Ishikawa (cell line): ENCODE measurements at regions not wholly inside any gene's neighbourhood (a gene's known extent, or its start where the extent isn't known, plus 50 kb on each side); places are given as distances from the start of the nearest gene placed in this dataset.

Experiments
- CEBPB ChIP-seq: IDR thresholded peaks from 2 replicates; pipeline ENCODE4 v1.6.1; 2012
- CREB1 ChIP-seq: IDR thresholded peaks from 2 replicates; pipeline ENCODE4 v1.6.1; 2012; ENCODE audit warnings: low read depth
- EGR1 ChIP-seq: IDR thresholded peaks from 2 replicates; pipeline ENCODE4 v1.6.1; 2012
- EP300 ChIP-seq: IDR thresholded peaks from 2 replicates; pipeline ENCODE4 v1.6.1; 2012; ENCODE audit warnings: borderline replicate concordance
- FOXM1 ChIP-seq: IDR thresholded peaks from 2 replicates; pipeline ENCODE4 v1.6.1; 2012; ENCODE audit warnings: low read depth, borderline replicate concordance
- NFIC ChIP-seq: IDR thresholded peaks from 2 replicates; pipeline ENCODE4 v1.6.1; 2012
- RAD21 ChIP-seq: IDR thresholded peaks from 2 replicates; pipeline ENCODE4 v1.6.1; 2012; ENCODE audit warnings: low read depth
- TAF1 ChIP-seq: IDR thresholded peaks from 2 replicates; pipeline ENCODE4 v1.6.1; 2012; ENCODE audit warnings: low read depth, mild to moderate bottlenecking
- TCF12 ChIP-seq: IDR thresholded peaks from 2 replicates; pipeline ENCODE4 v1.6.1; 2012; ENCODE audit warnings: low read depth
- TEAD4 ChIP-seq: IDR thresholded peaks from 2 replicates; pipeline ENCODE4 v1.6.1; 2012
- YY1 ChIP-seq: IDR thresholded peaks from 2 replicates; pipeline ENCODE4 v1.6.1; 2012; ENCODE audit warnings: low read depth
- ZBTB7A ChIP-seq: IDR thresholded peaks from 2 replicates; pipeline ENCODE4 v1.6.1; 2012; ENCODE audit warnings: low read depth
- TF ChIP-seq, protein P1 (sequence below): IDR thresholded peaks from 2 replicates; pipeline ENCODE4 v1.6.1; 2012; ENCODE audit warnings: low read depth, mild to moderate bottlenecking
- TF ChIP-seq, protein P2 (sequence below): IDR thresholded peaks from 2 replicates; pipeline ENCODE4 v1.6.1; 2012
- TF ChIP-seq, protein P3 (sequence below): IDR thresholded peaks from 2 replicates; pipeline ENCODE4 v1.6.1; 2012

DNA sequence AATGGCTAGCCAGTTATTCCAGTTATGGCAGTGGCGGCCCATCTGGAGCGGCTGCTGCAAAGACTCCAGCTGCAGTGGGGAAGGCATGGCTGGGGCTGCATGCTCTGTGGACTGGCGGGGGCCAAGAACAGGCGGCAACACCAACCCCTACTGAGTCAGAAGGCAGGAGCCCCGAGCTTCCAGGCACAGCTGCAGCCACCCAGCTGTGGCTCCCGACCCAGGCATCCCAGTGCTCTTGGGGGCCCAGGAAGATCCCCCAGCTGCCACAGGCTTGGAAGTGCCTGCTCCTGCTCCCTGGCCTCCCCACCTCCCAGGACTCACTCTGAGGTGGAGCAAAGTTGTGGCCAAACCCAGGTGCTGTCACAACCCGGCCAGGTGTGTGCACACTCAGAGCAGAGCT, 317.0 kb upstream of the RRP15 start:
- no peak for TF ChIP-seq TEAD4
- no peak for TF ChIP-seq ZBTB7A
- TF ChIP-seq, protein P1, sequence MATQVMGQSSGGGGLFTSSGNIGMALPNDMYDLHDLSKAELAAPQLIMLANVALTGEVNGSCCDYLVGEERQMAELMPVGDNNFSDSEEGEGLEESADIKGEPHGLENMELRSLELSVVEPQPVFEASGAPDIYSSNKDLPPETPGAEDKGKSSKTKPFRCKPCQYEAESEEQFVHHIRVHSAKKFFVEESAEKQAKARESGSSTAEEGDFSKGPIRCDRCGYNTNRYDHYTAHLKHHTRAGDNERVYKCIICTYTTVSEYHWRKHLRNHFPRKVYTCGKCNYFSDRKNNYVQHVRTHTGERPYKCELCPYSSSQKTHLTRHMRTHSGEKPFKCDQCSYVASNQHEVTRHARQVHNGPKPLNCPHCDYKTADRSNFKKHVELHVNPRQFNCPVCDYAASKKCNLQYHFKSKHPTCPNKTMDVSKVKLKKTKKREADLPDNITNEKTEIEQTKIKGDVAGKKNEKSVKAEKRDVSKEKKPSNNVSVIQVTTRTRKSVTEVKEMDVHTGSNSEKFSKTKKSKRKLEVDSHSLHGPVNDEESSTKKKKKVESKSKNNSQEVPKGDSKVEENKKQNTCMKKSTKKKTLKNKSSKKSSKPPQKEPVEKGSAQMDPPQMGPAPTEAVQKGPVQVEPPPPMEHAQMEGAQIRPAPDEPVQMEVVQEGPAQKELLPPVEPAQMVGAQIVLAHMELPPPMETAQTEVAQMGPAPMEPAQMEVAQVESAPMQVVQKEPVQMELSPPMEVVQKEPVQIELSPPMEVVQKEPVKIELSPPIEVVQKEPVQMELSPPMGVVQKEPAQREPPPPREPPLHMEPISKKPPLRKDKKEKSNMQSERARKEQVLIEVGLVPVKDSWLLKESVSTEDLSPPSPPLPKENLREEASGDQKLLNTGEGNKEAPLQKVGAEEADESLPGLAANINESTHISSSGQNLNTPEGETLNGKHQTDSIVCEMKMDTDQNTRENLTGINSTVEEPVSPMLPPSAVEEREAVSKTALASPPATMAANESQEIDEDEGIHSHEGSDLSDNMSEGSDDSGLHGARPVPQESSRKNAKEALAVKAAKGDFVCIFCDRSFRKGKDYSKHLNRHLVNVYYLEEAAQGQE, result no peak
- no peak for TF ChIP-seq RAD21
- no peak for TF ChIP-seq YY1
- TF ChIP-seq FOXM1, result no peak
- TF ChIP-seq, protein P2, sequence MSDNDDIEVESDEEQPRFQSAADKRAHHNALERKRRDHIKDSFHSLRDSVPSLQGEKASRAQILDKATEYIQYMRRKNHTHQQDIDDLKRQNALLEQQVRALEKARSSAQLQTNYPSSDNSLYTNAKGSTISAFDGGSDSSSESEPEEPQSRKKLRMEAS, result no peak
- TF ChIP-seq NFIC, result no peak
- TF ChIP-seq EP300, result no peak
- TF ChIP-seq, protein P3, sequence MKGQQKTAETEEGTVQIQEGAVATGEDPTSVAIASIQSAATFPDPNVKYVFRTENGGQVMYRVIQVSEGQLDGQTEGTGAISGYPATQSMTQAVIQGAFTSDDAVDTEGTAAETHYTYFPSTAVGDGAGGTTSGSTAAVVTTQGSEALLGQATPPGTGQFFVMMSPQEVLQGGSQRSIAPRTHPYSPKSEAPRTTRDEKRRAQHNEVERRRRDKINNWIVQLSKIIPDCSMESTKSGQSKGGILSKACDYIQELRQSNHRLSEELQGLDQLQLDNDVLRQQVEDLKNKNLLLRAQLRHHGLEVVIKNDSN, result no peak

DNA sequence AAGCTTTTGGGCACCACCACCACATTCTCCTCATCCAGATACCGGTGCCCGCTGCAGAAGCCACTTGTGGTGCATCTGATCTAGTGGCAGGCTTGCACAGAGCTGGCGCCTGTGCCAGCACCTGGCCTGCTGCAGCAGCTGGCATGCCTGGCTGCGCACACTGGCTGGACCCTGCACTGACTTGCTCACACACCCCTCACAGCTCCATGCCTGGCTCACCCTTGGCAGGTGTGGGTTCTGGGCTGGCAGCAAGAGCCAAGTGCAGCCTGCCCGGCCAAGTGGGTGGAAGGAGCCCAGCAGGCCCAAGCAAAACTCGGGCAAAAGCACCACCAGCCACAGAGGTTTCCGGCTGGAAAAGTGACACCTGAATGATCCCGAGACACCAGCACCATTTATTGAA, 315.7 kb upstream of the RRP15 start:
- TF ChIP-seq ZBTB7A (no peak), CEBPB (no peak), RAD21 (no peak), TAF1 (no peak), NFIC (no peak), CREB1 (no peak), YY1 (no peak), EP300 (no peak), TCF12 (no peak), FOXM1 (no peak), TEAD4 (no peak), EGR1 (no peak)
- TF ChIP-seq, protein P2, result no peak
- TF ChIP-seq, protein P1, result no peak
- TF ChIP-seq, protein P3, result no peak

DNA sequence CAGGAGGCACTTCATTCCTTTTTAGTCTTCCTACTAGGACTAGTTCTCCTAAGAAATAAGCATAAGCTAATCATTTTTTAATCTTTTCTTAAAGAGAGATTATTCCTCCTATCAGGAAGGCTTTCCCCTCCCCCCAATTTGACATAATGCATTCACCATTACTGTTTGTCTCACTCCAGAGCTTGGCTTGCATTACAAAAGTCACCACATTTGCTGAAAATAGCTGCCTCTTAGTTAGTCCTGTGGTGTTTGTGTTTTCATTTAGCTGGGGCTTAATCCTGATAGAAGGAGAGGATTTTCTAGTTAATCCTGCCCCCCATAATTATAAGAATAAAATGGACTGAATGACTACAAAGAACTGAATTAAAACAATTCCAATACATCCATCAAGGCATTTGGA, 307.1 kb upstream of the RRP15 start:
- TF ChIP-seq, protein P3, result no peak
- TF ChIP-seq NFIC, result no peak
- no peak for TF ChIP-seq RAD21
- no peak for TF ChIP-seq TEAD4
- TF ChIP-seq TAF1, result no peak
- TF ChIP-seq, protein P2, result no peak
- no peak for TF ChIP-seq FOXM1
- TF ChIP-seq TCF12, result no peak
- no peak for TF ChIP-seq CEBPB
- TF ChIP-seq, protein P1, result no peak
- TF ChIP-seq ZBTB7A, result no peak

DNA sequence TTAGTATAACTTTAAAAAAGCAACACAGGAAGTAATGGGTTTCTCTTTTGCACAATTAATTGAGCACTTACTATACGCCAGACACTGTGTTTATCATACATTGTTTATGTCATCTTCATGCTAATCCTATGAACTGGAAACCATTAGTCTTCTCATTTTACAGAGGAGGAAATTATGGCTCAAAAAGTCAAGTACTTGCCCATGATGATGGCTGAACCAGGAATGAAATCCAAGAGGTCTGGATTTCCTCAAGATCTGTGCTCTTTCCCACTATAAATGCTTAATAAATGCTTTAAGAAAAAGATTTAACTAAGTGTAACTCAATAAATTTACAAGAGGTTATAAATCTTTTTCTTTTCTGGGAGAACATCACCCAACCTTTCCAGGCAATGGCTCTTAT, 303.7 kb upstream of the RRP15 start:
- TF ChIP-seq CEBPB (no peak), TCF12 (no peak), CREB1 (no peak), TAF1 (no peak), YY1 (no peak), EGR1 (no peak), RAD21 (no peak), TEAD4 (no peak), EP300 (no peak), FOXM1 (no peak), NFIC (no peak), ZBTB7A (no peak)
- TF ChIP-seq, protein P3, result no peak
- TF ChIP-seq, protein P1, result no peak
- TF ChIP-seq, protein P2, result no peak
